HepG2 (cell line): ENCODE measurements at regions not wholly inside any gene's neighbourhood (a gene's known extent, or its start where the extent isn't known, plus 50 kb on each side); places are given as distances from the start of the nearest gene placed in this dataset.

Experiments
- ATAC-seq: fragments of 200-7000 bp; cut with Tn5 transposase; 3 replicates; pipeline ENCODE4 v1.9.1; 2020; ENCODE audit warnings: mild to moderate bottlenecking, moderate library complexity
- BruUV-seq: library from RNA; stranded (reverse); fragments of 400-500 nt; replicated peaks from 2 replicates; lab custom pipeline; 2021; lab: Mats Ljungman, UMichigan
- CTCF ChIA-PET: fragments of 300-600 bp; formaldehyde crosslinking; extraction: SDS; loops from one replicate; lab custom pipeline; 2021; ENCODE audit warnings: low total read pairs, inconsistent platforms, low intra/inter-chr PET ratio; lab: Yijun Ruan, JAX
- POLR2A ChIA-PET: fragments of 350-600 bp; sonication (Branson Sonifier 250); formaldehyde crosslinking; loops from one replicate; lab custom pipeline; 2020; ENCODE audit warnings: antibody characterized with exemption, inconsistent platforms; lab: Yijun Ruan, JAX
- DNase-seq: peaks from one replicate; pipeline ENCODE4 v3.0.0-alpha.2; 2015; ENCODE audit warnings: low spot score
- FAIRE-seq: peaks from 3 replicates; lab custom pipeline; 2011; peaks lifted over from hg19 to GRCh38; lab: Jason Lieb, UNC
- H2AFZ ChIP-seq: one replicate; pipeline ENCODE4 v1.6.1; 2011; ENCODE audit warnings: low read length, inconsistent platforms
- H3K27ac ChIP-seq: fragments of 300-600 bp; 3 replicates; pipeline ENCODE4 v1.8.0; 2011; ENCODE audit warnings: mixed run types, mild to moderate bottlenecking, mixed read lengths, low read length, inconsistent platforms; ENCODE audit not compliant: insufficient read depth; ENCODE audit errors: extremely low read length
- H3K27me3 ChIP-seq, 2 experiments: fragments of 200-600 bp in 1 of 2; 2 replicates in 1 of 2; 3 replicates in 1 of 2; pipeline versions ENCODE4 v1.6.0 to v1.8.0; 2011; ENCODE audit warnings: low read length in 2 of 2, mild to moderate bottlenecking in 2 of 2, moderate library complexity in 2 of 2, inconsistent platforms in 1 of 2; ENCODE audit not compliant: insufficient read depth in 2 of 2, control insufficient read depth in 1 of 2
- H3K36me3 ChIP-seq, 2 experiments: fragments of 200-600 bp in 1 of 2; replicated peaks in 1 of 2; 2 replicates in 1 of 2; 3 replicates in 1 of 2; pipeline versions ENCODE4 v1.5.1 to v1.8.0; 2011; ENCODE audit warnings: low read length in 2 of 2, inconsistent platforms in 1 of 2; ENCODE audit not compliant: insufficient read depth in 2 of 2, control insufficient read depth in 1 of 2
- H3K4me1 ChIP-seq: 2 replicates; pipeline ENCODE4 v1.5.1; 2012; ENCODE audit warnings: low read length, inconsistent platforms; ENCODE audit not compliant: insufficient read depth
- H3K4me2 ChIP-seq: 2 replicates; pipeline ENCODE4 v1.6.0; 2011; ENCODE audit warnings: low read depth, low read length, inconsistent platforms
- H3K4me3 ChIP-seq, 3 experiments: fragments of 200-600 bp in 1 of 3; sonication (generic), shearing (Covaris generic) in 1 of 3; replicated peaks in 1 of 3; 2 replicates each; pipeline ENCODE4 v1.5.1; 2011 to 2016; ENCODE audit warnings: low read length in 3 of 3, inconsistent platforms in 2 of 3, low read depth in 2 of 3, mild to moderate bottlenecking in 2 of 3, control low read depth in 1 of 3, mixed read lengths in 1 of 3; ENCODE audit not compliant: insufficient read depth in 1 of 3
- H3K79me2 ChIP-seq: one replicate; pipeline ENCODE4 v1.6.1; 2011; ENCODE audit warnings: low read length, inconsistent platforms; ENCODE audit not compliant: insufficient read depth
- H3K9ac ChIP-seq: 2 replicates; pipeline ENCODE4 v1.6.0; 2011; ENCODE audit warnings: mild to moderate bottlenecking, low read depth, low read length, inconsistent platforms; ENCODE audit not compliant: insufficient read depth
- H3K9me3 ChIP-seq: 2 replicates; pipeline ENCODE4 v1.5.1; 2012; ENCODE audit warnings: mild to moderate bottlenecking, low read length
- H4K20me1 ChIP-seq: 2 replicates; pipeline ENCODE4 v1.6.0; 2011; ENCODE audit warnings: inconsistent platforms, mild to moderate bottlenecking, low read length, moderate library complexity; ENCODE audit not compliant: insufficient read depth
- FOSL2 ChIP-seq: sonication (generic); formaldehyde crosslinking; IDR thresholded peaks from 2 replicates; pipeline ENCODE4 v1.4.0; 2020; ENCODE audit warnings: missing genetic modification reagents
- HDAC1 ChIP-seq: sonication (generic); formaldehyde crosslinking; IDR thresholded peaks from 2 replicates; pipeline ENCODE4 v1.5.1; 2020; ENCODE audit warnings: mild to moderate bottlenecking, missing genetic modification reagents
- KDM3A ChIP-seq: IDR thresholded peaks from 2 replicates; pipeline ENCODE4 v1.6.1; 2018; ENCODE audit warnings: low read depth, missing compliant biosample characterization
- MLLT10 ChIP-seq: sonication (generic); formaldehyde crosslinking; IDR thresholded peaks from 2 replicates; pipeline ENCODE4 v1.4.0; 2020; ENCODE audit warnings: missing genetic modification reagents
- NCOR1 ChIP-seq: fragments of 200-600 bp; sonication (generic); IDR thresholded peaks from 2 replicates; pipeline ENCODE4 v1.7.0; 2017; ENCODE audit warnings: antibody characterized with exemption, low read length, borderline replicate concordance
- RFX3 ChIP-seq: IDR thresholded peaks from 2 replicates; pipeline ENCODE4 v1.6.1; 2016; ENCODE audit warnings: missing biosample characterization, missing genetic modification reagents
- SP140L ChIP-seq: sonication (generic); formaldehyde crosslinking; IDR thresholded peaks from 2 replicates; pipeline ENCODE4 v1.4.0; 2020; ENCODE audit warnings: missing genetic modification reagents, borderline replicate concordance
- YY1 ChIP-seq: IDR thresholded peaks from 2 replicates; pipeline ENCODE4 v1.6.1; 2011; ENCODE audit warnings: low read length, low read depth, moderate library complexity, mild to moderate bottlenecking; ENCODE audit not compliant: insufficient read depth, insufficient replicate concordance
- ZNF10 ChIP-seq: sonication (generic); formaldehyde crosslinking; IDR thresholded peaks from 2 replicates; pipeline ENCODE4 v1.4.0; 2020; ENCODE audit warnings: mild to moderate bottlenecking, low read depth, missing genetic modification reagents, borderline replicate concordance
- ZNF569 ChIP-seq: sonication (generic); formaldehyde crosslinking; IDR thresholded peaks from 2 replicates; pipeline ENCODE4 v1.5.0; 2020; ENCODE audit warnings: mild to moderate bottlenecking, missing genetic modification reagents, moderate library complexity, borderline replicate concordance
- ZNF644 ChIP-seq: IDR thresholded peaks from 2 replicates; pipeline ENCODE4 v1.6.1; 2016; ENCODE audit warnings: low read depth
- WGBS: methylation state at CpG from one replicate; pipeline ENCODE4 v1.1.6; 2017; ENCODE audit warnings: low lambda C conversion rate; 5-methylcytosine and 5-hydroxymethylcytosine counted together
- in situ Hi-C: cut with HindIII; loops from 2 replicates; pipeline ENCODE4 v1.10.0; 2017; ENCODE audit warnings: low pct_unique_long_range_greater_than_20kb; ENCODE audit not compliant: extremely low pct_ligation_motif_present
- intact Hi-C: fragments of 100-400 bp; cut with micrococcal nuclease; formaldehyde crosslinking; loops from one replicate; pipeline ENCODE4 v1.10.0; 2022; ENCODE audit not compliant: unreplicated experiment
- TF ChIP-seq, protein P1 (sequence below): IDR thresholded peaks from 2 replicates; pipeline ENCODE4 v1.6.1; 2016; ENCODE audit warnings: mild to moderate bottlenecking
- TF ChIP-seq, protein P2 (sequence below): sonication (generic); formaldehyde crosslinking; IDR thresholded peaks from 2 replicates; pipeline ENCODE4 v1.8.0; 2022; ENCODE audit warnings: mild to moderate bottlenecking, missing genetic modification reagents, moderate library complexity
- TF ChIP-seq, protein P3 (sequence below): sonication (generic); formaldehyde crosslinking; IDR thresholded peaks from 2 replicates; pipeline ENCODE4 v1.4.0; 2020; ENCODE audit warnings: mild to moderate bottlenecking, missing genetic modification reagents
- TF ChIP-seq, protein P4 (sequence below): sonication (generic); formaldehyde crosslinking; IDR thresholded peaks from 2 replicates; pipeline ENCODE4 v1.4.0; 2020; ENCODE audit warnings: missing genetic modification reagents
- TF ChIP-seq, protein P5 (sequence below): sonication (generic); formaldehyde crosslinking; IDR thresholded peaks from 2 replicates; pipeline ENCODE4 v1.4.0; 2020; ENCODE audit warnings: missing genetic modification reagents, borderline replicate concordance

DNA sequence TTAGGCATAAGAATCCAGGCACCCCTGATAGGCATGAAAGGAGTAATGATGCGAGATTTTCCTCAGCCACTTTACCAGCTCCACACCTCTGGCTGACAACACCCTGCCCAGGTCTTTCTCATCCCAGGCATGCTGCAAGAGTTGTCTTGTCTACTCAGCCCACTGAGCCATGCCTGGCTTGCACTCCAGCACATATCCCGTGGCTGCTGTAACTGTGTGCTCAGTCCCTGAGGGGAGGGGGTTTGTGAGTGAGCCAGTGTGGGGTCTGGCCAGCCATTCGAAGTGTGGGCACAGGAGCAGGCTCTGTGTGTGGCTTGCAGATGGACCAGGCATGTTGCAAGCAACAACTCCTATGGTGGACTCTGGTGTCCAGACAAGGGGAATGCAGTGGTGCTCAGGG, 529.6 kb downstream of the ADGRL2 start:
- WGBS, result 0% methylated on average over 3 of the region's 3 CpGs
- CTCF ChIA-PET, result no interaction called here

DNA sequence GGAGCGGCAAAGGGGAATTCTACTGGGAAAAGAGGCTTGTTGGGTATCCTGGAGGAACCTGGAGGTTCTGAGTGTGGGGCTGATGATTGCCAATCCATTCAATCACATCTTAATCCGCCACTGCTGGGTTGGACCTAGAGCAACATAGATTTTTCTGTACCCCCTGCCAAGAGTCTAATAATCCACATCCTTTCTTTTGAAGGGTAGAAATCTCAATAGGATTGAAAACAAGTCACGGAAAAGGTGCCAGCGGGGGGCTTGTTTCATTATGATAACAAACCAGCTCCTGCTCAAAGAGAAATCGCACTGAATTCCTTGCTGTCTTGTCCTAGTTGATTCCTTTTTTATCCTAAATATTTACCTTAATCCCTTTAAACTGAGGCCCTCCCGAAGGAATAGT, 528.5 kb downstream of the ADGRL2 start:
- 10% methylated on average over 6 of the region's 6 CpGs for WGBS
- intact Hi-C loops (no loop called here), in situ Hi-C loops (no loop called here)
- Histone ChIP-seq H3K4me3 (no peak overlapping the region), H2AFZ (no peak overlapping the region), H3K9me3 (peaks cover 74% of the 10 kb centered on the region), H3K4me1 (no peaks in the 10 kb centered on the region), H3K27ac (no peak overlapping the region), H3K9ac (no peak overlapping the region), H3K4me2 (no peak overlapping the region), H4K20me1 (no peaks in the 10 kb centered on the region), H3K27me3 (no peaks in the 10 kb centered on the region), H3K36me3 (no peaks in the 10 kb centered on the region), H3K79me2 (no peaks in the 10 kb centered on the region)
- BruUV-seq, result no TSS peak
- CTCF ChIA-PET, result no interaction called here
- POLR2A ChIA-PET, result no interaction called here
- DNase-seq (no peak), FAIRE-seq (no peak), ATAC-seq (no peak)
- TF ChIP-seq, protein P1, sequence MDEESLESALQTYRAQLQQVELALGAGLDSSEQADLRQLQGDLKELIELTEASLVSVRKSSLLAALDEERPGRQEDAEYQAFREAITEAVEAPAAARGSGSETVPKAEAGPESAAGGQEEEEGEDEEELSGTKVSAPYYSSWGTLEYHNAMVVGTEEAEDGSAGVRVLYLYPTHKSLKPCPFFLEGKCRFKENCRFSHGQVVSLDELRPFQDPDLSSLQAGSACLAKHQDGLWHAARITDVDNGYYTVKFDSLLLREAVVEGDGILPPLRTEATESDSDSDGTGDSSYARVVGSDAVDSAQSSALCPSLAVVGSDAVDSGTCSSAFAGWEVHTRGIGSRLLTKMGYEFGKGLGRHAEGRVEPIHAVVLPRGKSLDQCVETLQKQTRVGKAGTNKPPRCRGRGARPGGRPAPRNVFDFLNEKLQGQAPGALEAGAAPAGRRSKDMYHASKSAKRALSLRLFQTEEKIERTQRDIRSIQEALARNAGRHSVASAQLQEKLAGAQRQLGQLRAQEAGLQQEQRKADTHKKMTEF (CRISPR knock-in tag), result no peak
- TF ChIP-seq, protein P2, sequence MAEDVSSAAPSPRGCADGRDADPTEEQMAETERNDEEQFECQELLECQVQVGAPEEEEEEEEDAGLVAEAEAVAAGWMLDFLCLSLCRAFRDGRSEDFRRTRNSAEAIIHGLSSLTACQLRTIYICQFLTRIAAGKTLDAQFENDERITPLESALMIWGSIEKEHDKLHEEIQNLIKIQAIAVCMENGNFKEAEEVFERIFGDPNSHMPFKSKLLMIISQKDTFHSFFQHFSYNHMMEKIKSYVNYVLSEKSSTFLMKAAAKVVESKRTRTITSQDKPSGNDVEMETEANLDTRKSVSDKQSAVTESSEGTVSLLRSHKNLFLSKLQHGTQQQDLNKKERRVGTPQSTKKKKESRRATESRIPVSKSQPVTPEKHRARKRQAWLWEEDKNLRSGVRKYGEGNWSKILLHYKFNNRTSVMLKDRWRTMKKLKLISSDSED (CRISPR knock-in tag), result no peak
- TF ChIP-seq, protein P3, sequence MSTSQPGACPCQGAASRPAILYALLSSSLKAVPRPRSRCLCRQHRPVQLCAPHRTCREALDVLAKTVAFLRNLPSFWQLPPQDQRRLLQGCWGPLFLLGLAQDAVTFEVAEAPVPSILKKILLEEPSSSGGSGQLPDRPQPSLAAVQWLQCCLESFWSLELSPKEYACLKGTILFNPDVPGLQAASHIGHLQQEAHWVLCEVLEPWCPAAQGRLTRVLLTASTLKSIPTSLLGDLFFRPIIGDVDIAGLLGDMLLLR (CRISPR knock-in tag), result no peak
- TF ChIP-seq YY1 (no peak), FOSL2 (CRISPR knock-in tag) (no peak), ZNF569 (CRISPR knock-in tag) (no peak), HDAC1 (CRISPR knock-in tag) (no peak)
- TF ChIP-seq, protein P4, sequence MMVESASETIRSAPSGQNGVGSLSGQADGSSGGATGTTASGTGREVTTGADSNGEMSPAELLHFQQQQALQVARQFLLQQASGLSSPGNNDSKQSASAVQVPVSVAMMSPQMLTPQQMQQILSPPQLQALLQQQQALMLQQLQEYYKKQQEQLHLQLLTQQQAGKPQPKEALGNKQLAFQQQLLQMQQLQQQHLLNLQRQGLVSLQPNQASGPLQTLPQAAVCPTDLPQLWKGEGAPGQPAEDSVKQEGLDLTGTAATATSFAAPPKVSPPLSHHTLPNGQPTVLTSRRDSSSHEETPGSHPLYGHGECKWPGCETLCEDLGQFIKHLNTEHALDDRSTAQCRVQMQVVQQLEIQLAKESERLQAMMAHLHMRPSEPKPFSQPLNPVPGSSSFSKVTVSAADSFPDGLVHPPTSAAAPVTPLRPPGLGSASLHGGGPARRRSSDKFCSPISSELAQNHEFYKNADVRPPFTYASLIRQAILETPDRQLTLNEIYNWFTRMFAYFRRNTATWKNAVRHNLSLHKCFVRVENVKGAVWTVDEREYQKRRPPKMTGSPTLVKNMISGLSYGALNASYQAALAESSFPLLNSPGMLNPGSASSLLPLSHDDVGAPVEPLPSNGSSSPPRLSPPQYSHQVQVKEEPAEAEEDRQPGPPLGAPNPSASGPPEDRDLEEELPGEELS (CRISPR knock-in tag), result no peak

More for the DNA sequence above, 529.6 kb downstream of the ADGRL2 start:
- H2AFZ ChIP-seq, result no peak overlapping the region
- TF ChIP-seq ZNF10 (CRISPR knock-in tag) (no peak), KDM3A (CRISPR knock-in tag) (no peak), ZNF644 (CRISPR knock-in tag) (no peak), SP140L (CRISPR knock-in tag) (no peak), MLLT10 (CRISPR knock-in tag) (no peak), RFX3 (no peak), NCOR1 (no peak)
- TF ChIP-seq, protein P5, sequence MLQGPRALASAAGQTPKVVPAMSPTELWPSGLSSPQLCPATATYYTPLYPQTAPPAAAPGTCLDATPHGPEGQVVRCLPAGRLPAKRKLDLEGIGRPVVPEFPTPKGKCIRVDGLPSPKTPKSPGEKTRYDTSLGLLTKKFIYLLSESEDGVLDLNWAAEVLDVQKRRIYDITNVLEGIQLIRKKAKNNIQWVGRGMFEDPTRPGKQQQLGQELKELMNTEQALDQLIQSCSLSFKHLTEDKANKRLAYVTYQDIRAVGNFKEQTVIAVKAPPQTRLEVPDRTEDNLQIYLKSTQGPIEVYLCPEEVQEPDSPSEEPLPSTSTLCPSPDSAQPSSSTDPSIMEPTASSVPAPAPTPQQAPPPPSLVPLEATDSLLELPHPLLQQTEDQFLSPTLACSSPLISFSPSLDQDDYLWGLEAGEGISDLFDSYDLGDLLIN (CRISPR knock-in tag), result no peak
- ATAC-seq (no peak), FAIRE-seq (no peak), DNase-seq (no peak)
- in situ Hi-C loops, result no loop called here
- no TSS peak for BruUV-seq
- no peak overlapping the region for H3K9ac ChIP-seq
- H4K20me1 ChIP-seq, result no peaks in the 10 kb centered on the region
- peaks cover 71% of the 10 kb centered on the region for H3K9me3 ChIP-seq
- POLR2A ChIA-PET, result no interaction called here
- H3K4me3 ChIP-seq, result no peak overlapping the region
- no peaks in the 10 kb centered on the region for H3K4me1 ChIP-seq
- no peaks in the 10 kb centered on the region for H3K27me3 ChIP-seq
- H3K36me3 ChIP-seq, result no peaks in the 10 kb centered on the region
- H3K79me2 ChIP-seq, result no peaks in the 10 kb centered on the region
- no peak overlapping the region for H3K27ac ChIP-seq
- H3K4me2 ChIP-seq, result no peak overlapping the region
- intact Hi-C loops, result no loop called here
